ENCODE measurements at regions not wholly inside any gene's neighbourhood (a gene's known extent, or its start where the extent isn't known, plus 50 kb on each side); places are given as distances from the start of the nearest gene placed in this dataset.

- Histone ChIP-seq H3K27me3 (ENCODE audit: control insufficient read depth, low read length) (no peaks in the 10 kb centered on the region), H3K9me3 (ENCODE audit: control insufficient read depth, insufficient read depth, low read length) (no peaks in the 10 kb centered on the region), H3K27ac (ENCODE audit: low read depth, low read length) (no peak overlapping the region), H3K9me2 (replicated peaks; ENCODE audit: control insufficient read depth, low read length) (no peaks in the 10 kb centered on the region), H3K4me3 (ENCODE audit: low read length) (no peak overlapping the region), H3K79me2 (ENCODE audit: control insufficient read depth, low read length) (no peaks in the 10 kb centered on the region), H3K36me3 (ENCODE audit: control insufficient read depth, low read length) (no peaks in the 10 kb centered on the region), H3K4me1 (ENCODE audit: control insufficient read depth, low read length) (no peaks in the 10 kb centered on the region), H4K20me1 (ENCODE audit: control insufficient read depth, insufficient read depth, low read depth, low read length) (no peaks in the 10 kb centered on the region), H3F3A (ENCODE audit: control insufficient read depth, insufficient read depth) (no peaks in the 10 kb centered on the region), H3K4me2 (ENCODE audit: low read length) (no peak overlapping the region)
- TF ChIP-seq EZH2phosphoT487 (IDR thresholded peaks at IDR 0.05; ENCODE audit: borderline replicate concordance, low read length) = no peak
- TF ChIP-seq CTCF (IDR thresholded peaks at IDR 0.05; ENCODE audit: low read depth, low read length, poor library complexity, severe bottlenecking) = no peak
Observed at GRCh38 chr2:216991563-216991962, 131.7 kb upstream of the TNP1 start.

- Histone ChIP-seq H4K20me1 (ENCODE audit: control insufficient read depth, insufficient read depth, low read depth, low read length) (no peaks in the 10 kb centered on the region), H3K27me3 (ENCODE audit: control insufficient read depth, low read length) (no peaks in the 10 kb centered on the region), H3F3A (ENCODE audit: control insufficient read depth, insufficient read depth) (no peaks in the 10 kb centered on the region), H3K9me3 (ENCODE audit: control insufficient read depth, insufficient read depth, low read length) (no peaks in the 10 kb centered on the region), H3K27ac (ENCODE audit: low read depth, low read length) (no peak overlapping the region), H3K36me3 (ENCODE audit: control insufficient read depth, low read length) (no peaks in the 10 kb centered on the region), H3K79me2 (ENCODE audit: control insufficient read depth, low read length) (no peaks in the 10 kb centered on the region), H3K4me2 (ENCODE audit: low read length) (no peak overlapping the region), H3K4me1 (ENCODE audit: control insufficient read depth, low read length) (no peaks in the 10 kb centered on the region), H3K4me3 (ENCODE audit: low read length) (no peak overlapping the region), H3K9me2 (replicated peaks; ENCODE audit: control insufficient read depth, low read length) (no peaks in the 10 kb centered on the region)
- TF ChIP-seq EZH2phosphoT487 (IDR thresholded peaks at IDR 0.05; ENCODE audit: borderline replicate concordance, low read length) = no peak
- TF ChIP-seq CTCF (IDR thresholded peaks at IDR 0.05; ENCODE audit: low read depth, low read length, poor library complexity, severe bottlenecking) = no peak
Observed at GRCh38 chr2:216989340-216990129, 129.7 kb upstream of the TNP1 start.

GRCh38 chr2:216987252-216987821, 127.5 kb upstream of the TNP1 start:
- TF ChIP-seq CTCF (IDR thresholded peaks at IDR 0.05; ENCODE audit: low read depth, low read length, poor library complexity, severe bottlenecking) (no peak), EZH2phosphoT487 (IDR thresholded peaks at IDR 0.05; ENCODE audit: borderline replicate concordance, low read length) (no peak)
- Histone ChIP-seq H3K4me3 (ENCODE audit: low read length) (no peak overlapping the region), H3K36me3 (ENCODE audit: control insufficient read depth, low read length) (no peaks in the 10 kb centered on the region), H3K79me2 (ENCODE audit: control insufficient read depth, low read length) (no peaks in the 10 kb centered on the region), H3K27ac (ENCODE audit: low read depth, low read length) (no peak overlapping the region), H3K9me2 (replicated peaks; ENCODE audit: control insufficient read depth, low read length) (no peaks in the 10 kb centered on the region), H3F3A (ENCODE audit: control insufficient read depth, insufficient read depth) (no peaks in the 10 kb centered on the region), H3K4me2 (ENCODE audit: low read length) (no peak overlapping the region), H4K20me1 (ENCODE audit: control insufficient read depth, insufficient read depth, low read depth, low read length) (no peaks in the 10 kb centered on the region), H3K4me1 (ENCODE audit: control insufficient read depth, low read length) (no peaks in the 10 kb centered on the region), H3K9me3 (ENCODE audit: control insufficient read depth, insufficient read depth, low read length) (no peaks in the 10 kb centered on the region), H3K27me3 (ENCODE audit: control insufficient read depth, low read length) (no peaks in the 10 kb centered on the region)

Data from DOHH2 (cell line).